ENCODE measurements at regions not wholly inside any gene's neighbourhood (a gene's known extent, or its start where the extent isn't known, plus 50 kb on each side); places are given as distances from the start of the nearest gene placed in this dataset.

DNA sequence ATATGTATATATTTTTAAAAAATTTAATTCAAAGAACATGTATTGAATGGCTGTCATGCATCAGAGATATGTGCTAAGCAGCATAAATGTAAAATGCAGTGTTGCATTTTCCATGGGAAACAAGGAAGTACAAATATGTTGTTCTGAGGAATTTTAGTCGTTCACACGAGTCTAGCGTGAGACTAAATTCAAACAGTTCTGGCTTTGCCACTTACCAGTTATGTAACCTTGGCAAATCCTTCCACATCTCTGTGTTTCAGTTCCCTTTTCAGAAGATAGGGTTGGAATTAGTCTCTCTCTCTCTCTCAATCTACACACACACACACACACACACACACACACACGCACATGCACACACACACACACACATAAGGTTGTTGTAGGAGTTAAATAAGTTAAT is 305.4 kb downstream of the UTRN start:
- Mint-ChIP-seq H3K4me3 (ENCODE audit: unreplicated experiment) (no peak overlapping the region), H3K27ac (ENCODE audit: unreplicated experiment) (no peak overlapping the region), H3K4me1 (ENCODE audit: unreplicated experiment) (peaks cover 29% of the 10 kb centered on the region), H3K9me3 (ENCODE audit: unreplicated experiment) (peaks cover 5% of the 10 kb centered on the region), H3K27me3 (ENCODE audit: unreplicated experiment) (no peaks in the 10 kb centered on the region), H3K36me3 (ENCODE audit: unreplicated experiment) (peaks cover 17% of the 10 kb centered on the region)
- no peak for DNase-seq (ENCODE audit: extremely low spot score, unreplicated experiment)
- no peak for TF ChIP-seq CTCF (IDR thresholded peaks at IDR 0.05)

GRCh38 chr6:144593392-144593791 is 308.3 kb downstream of the UTRN start:
- Mint-ChIP-seq H3K27ac (ENCODE audit: unreplicated experiment) (no peak overlapping the region), H3K27me3 (ENCODE audit: unreplicated experiment) (no peaks in the 10 kb centered on the region), H3K9me3 (ENCODE audit: unreplicated experiment) (peaks cover 5% of the 10 kb centered on the region), H3K36me3 (ENCODE audit: unreplicated experiment) (peaks cover 12% of the 10 kb centered on the region), H3K4me3 (ENCODE audit: unreplicated experiment) (no peak overlapping the region), H3K4me1 (ENCODE audit: unreplicated experiment) (peaks cover 14% of the 10 kb centered on the region)
- no peak for DNase-seq (ENCODE audit: extremely low spot score, unreplicated experiment)
- no peak for TF ChIP-seq CTCF (IDR thresholded peaks at IDR 0.05)

GRCh38 chr6:144594585-144594984 is 309.4 kb downstream of the UTRN start:
- Mint-ChIP-seq H3K4me1 (ENCODE audit: unreplicated experiment) (peaks cover 18% of the 10 kb centered on the region), H3K36me3 (ENCODE audit: unreplicated experiment) (peaks cover 12% of the 10 kb centered on the region), H3K27ac (ENCODE audit: unreplicated experiment) (no peak overlapping the region), H3K9me3 (ENCODE audit: unreplicated experiment) (peaks cover 5% of the 10 kb centered on the region), H3K27me3 (ENCODE audit: unreplicated experiment) (no peaks in the 10 kb centered on the region), H3K4me3 (ENCODE audit: unreplicated experiment) (no peak overlapping the region)
- no peak for DNase-seq (ENCODE audit: extremely low spot score, unreplicated experiment)
- no peak for TF ChIP-seq CTCF (IDR thresholded peaks at IDR 0.05)

GRCh38 chr6:144595266-144595665 is 310.1 kb downstream of the UTRN start:
- Mint-ChIP-seq H3K27ac (ENCODE audit: unreplicated experiment) (no peak overlapping the region), H3K4me3 (ENCODE audit: unreplicated experiment) (no peak overlapping the region), H3K9me3 (ENCODE audit: unreplicated experiment) (peaks cover 8% of the 10 kb centered on the region), H3K27me3 (ENCODE audit: unreplicated experiment) (no peaks in the 10 kb centered on the region), H3K4me1 (ENCODE audit: unreplicated experiment) (peaks cover 18% of the 10 kb centered on the region), H3K36me3 (ENCODE audit: unreplicated experiment) (peaks cover 13% of the 10 kb centered on the region)
- no peak for TF ChIP-seq CTCF (IDR thresholded peaks at IDR 0.05)
- no peak for DNase-seq (ENCODE audit: extremely low spot score, unreplicated experiment)

- no peak for TF ChIP-seq CTCF (IDR thresholded peaks at IDR 0.05)
- H3K27me3 Mint-ChIP-seq (ENCODE audit: unreplicated experiment) = no peaks in the 10 kb centered on the region
- peaks cover 19% of the 10 kb centered on the region for H3K9me3 Mint-ChIP-seq (ENCODE audit: unreplicated experiment)
- no peak overlapping the region for H3K27ac Mint-ChIP-seq (ENCODE audit: unreplicated experiment)
- H3K4me1 Mint-ChIP-seq (ENCODE audit: unreplicated experiment) = peaks cover 18% of the 10 kb centered on the region
- peaks cover 23% of the 10 kb centered on the region for H3K36me3 Mint-ChIP-seq (ENCODE audit: unreplicated experiment)
- DNase-seq (ENCODE audit: extremely low spot score, unreplicated experiment) = no peak
- no peak overlapping the region for H3K4me3 Mint-ChIP-seq (ENCODE audit: unreplicated experiment)
These were observed 312.4 kb downstream of the UTRN start for GRCh38 chr6:144597511-144597910.

Data from osteocyte (in vitro differentiated cells).